ENCODE measurements at regions not wholly inside any gene's neighbourhood (a gene's known extent, or its start where the extent isn't known, plus 50 kb on each side); places are given as distances from the start of the nearest gene placed in this dataset.
"Not testable (repeated sequence)": the region's sequence is repeated elsewhere in the genome, so short reads cannot be mapped to it uniquely, and the experiment has no call there.

DNA sequence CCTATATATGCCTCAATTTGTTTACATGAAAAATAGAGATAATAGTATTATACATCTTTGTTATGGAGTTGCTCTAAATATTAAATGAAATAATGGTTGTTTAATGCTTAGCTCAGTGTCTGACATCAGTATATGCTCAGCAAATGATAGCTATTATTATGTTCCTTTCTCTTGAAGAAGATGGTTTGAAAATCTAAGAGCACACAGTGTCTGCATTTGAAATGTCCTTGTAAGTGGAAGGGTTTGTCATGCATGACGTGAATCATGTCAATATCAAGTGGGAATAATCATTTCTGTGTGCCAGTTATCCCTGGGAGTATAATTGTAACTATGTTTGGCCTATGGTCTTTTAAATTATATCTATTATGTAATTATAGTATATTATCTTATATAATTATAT, 377.5 kb upstream of the SORCS1 start:
- DNase-seq (ENCODE audit: low spot score): no peak

DNA sequence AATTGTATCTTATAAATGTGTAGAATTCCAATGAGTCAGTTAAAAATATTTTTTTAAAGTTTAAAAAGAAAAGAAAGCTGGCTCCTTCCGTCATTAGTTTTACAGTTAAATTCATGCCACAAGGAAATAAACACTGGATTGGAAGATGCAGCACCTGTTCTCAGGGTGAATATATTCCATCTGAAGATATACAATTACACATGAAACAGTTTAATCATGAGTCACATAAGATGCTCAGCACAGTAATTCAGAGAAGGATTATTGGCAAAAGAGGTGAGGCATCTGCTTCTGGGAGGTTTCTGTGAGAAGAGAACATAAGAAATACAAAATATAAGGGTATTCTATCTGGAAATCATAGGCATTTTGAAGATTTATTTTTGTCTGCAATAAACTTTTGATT, 376.5 kb upstream of the SORCS1 start:
- no peak for DNase-seq (ENCODE audit: low spot score)

DNA sequence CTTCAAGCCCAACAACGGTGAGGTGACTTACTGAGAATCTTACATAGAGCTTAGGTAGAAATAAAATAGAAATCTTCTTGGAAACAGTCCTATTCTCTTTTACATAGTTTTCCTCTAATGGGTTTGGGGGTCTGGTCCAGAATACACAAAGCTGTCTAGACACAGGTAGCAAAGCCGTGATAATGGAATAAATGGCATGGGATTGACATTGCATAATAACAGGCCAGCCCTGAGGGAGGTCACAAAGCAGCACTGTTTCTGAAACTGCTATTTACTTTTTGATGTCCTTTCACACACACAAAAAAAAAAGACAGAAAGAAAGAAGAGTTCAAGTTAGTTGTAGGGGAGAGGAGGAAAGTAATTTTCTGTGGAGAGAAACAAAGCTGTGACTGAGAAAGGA, 364.8 kb upstream of the SORCS1 start:
- no peak for DNase-seq (ENCODE audit: low spot score)

DNA sequence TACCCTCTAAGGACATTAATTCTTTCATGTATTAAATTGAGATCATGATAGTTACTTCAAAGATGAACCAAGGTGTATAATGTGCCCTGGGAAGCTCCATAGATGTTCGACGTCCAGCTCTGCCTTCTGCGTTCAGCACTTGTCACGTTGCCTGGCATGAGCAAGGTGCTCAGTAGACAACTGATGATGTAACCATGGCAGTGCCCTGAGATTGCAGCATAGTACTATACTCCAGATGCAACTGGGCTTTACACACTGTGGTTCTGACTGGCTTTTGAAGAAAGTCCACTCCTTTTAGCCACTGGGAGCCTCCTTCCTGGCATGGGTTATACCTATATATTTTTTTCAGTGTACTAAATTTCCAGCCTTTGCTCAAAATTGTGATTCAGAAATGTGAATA, 355.8 kb upstream of the SORCS1 start:
- DNase-seq (ENCODE audit: low spot score): no peak

DNA sequence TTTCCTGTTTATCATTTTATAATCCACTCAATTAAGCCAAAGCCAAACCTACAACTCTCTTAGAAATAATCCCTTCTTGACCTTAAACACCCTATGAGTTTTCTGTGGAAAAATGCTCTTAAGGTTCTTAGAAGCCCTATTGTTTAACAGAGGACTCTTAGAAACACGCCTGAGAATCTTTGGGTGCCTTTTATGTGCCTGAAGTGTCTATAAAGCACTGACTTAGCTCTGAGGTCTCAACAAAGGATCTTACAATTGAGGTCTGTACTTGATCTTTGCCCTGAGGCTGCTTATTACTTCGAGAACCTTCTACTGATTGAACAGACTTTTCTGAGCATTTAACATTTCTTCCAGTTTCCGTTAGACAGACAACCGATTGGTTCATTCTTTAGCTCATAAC, 353.3 kb upstream of the SORCS1 start:
- DNase-seq (ENCODE audit: low spot score): no peak

DNA sequence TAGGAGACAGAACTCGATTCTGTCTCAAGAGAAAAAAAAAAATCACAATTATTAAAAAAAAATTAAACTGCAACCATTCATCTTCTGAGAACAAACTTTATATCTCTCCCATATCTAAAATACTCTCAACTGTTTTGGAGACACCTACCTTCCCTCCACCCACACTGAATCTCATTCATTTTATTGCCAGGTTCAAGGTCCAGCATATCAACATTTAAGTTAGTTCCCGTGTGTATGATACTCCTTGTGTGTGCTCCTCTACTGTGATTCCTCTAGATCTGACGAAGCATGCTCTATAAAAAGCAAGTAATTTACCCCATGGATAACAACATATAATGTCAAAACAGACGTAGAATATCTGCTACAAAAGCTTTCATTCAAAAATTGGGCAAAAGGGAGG, 351.8 kb upstream of the SORCS1 start:
- DNase-seq (ENCODE audit: low spot score): no peak

DNA sequence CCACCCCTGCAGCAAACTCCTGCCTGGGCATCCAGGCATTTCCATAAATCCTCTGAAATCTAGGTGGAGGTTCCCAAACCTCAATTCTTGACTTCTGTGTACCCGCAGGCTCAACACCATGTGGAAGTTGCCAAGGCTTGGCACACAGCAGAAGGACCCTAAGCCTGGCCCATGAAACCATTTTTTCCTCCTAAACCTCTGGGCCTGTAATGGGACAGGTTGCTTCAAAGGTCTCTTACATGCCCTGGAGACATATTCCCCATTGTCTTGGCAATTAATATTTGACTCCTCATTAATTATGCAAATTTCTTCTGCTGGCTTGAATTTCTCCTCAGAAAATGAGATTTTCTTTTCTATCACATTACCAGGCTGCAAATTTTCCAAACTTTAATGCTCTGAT, 339.5 kb upstream of the SORCS1 start:
- not testable (repeated sequence) for DNase-seq (ENCODE audit: low spot score)

DNA sequence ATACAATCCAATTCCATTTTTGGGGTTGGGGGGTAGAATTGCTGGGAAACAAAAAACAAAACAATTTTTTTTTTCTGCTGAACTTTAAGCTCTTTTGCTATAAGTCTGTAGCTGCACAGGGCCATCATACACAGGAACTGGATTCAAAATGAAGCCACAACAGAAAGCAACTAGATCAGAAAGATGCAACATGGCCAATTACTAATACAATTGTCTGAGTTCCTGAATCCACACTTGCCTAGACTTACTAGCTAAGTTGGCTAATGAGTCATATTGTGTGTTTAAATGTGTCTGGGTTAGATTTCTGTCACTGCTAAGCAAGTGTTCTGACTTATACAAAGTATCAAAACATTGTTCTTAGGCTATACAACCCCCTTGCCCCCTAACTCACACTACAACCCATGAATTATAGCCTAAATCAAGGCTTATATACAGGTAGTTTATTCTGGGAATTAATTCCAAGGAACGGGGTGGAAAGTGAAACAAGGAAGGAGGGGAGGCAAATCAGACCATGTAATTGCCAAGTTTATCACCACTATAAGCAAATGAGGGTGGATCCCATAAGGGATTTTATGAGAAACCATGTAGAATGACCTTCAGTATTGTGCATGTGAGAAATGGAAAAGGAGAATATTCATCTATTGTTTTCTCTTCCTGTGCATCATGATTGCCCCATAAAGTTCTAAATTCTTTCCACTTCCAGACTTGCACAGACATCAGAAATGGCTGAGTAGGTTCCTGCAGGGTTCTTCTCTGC, 337.9 kb upstream of the SORCS1 start:
- DNase-seq (ENCODE audit: low spot score): no peak

DNA sequence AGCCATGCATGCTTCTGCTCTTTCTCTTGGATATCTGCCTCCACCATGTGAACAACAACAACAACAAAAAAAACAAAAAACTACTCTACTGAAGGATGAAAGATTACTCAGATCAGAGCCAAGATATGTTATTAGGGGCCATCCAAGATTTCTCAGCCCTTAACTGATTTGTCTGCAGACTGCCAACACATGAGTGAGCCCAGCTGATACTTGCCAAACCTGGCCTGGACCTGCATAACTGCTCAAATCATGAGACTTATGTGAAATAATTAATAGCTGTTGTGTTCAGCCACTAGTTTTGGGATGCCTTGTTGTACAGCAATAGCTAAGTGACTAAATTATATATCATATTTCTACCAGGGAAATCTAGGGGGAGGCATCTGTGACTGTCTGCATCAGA, 334.5 kb upstream of the SORCS1 start:
- DNase-seq (ENCODE audit: low spot score): no peak

DNA sequence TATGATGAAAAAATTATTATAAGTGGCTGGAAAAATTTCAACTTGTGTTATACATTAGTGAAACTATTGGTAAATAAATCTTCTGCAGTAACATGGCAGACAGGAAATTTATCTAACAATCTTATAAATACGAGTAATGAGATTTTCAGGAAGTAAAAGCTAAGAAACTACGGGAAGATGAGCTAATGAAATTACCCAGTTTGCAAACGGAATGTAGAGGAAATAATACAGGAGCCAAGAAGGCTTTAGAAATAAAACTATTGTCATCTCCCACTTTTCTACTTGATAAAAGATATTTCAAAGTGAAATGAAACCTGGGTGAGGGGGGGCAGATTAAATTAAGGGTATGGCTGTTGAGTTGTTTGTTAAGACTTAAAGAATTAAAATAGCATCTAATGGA, 332.5 kb upstream of the SORCS1 start:
- no peak for DNase-seq (ENCODE audit: low spot score)

DNA sequence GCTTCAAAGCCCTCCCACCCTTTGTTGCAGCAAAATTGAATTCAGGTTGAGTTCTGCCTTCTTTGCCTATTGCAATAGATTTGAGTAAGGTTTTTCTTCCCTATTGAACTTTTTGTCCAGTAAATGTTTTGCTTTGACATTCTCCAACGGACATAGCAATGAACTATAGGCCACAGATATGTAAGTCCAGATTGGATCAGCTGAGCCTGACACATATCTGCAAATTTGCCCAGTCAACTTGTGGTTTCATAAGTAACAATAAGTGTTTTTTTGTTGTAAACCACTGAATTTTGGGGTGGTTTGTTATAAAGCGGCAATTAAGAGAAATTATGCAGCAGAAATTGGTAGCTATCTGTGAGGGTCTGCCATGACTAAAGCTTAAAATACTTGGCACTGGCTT, 332.1 kb upstream of the SORCS1 start:
- DNase-seq (ENCODE audit: low spot score): no peak

DNA sequence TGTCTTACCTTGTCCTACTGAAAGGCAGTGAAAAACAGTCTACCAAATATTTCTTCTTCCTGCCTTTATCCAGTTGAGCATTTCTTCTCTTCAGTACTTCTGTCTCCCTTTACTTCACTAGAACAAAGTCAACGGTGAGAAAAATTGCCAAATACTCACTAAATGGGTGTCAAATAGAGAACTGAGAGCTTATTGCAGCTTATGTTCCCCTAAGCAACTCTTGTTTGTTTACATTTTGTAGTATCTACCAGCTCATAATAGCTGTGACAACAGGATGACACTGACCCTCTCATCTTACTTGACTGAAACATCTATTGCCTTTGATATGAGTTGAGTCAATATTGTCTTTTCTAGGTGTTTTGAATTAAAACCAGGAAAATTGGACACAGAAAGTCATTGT, 327.9 kb upstream of the SORCS1 start:
- DNase-seq (ENCODE audit: low spot score): no peak

DNA sequence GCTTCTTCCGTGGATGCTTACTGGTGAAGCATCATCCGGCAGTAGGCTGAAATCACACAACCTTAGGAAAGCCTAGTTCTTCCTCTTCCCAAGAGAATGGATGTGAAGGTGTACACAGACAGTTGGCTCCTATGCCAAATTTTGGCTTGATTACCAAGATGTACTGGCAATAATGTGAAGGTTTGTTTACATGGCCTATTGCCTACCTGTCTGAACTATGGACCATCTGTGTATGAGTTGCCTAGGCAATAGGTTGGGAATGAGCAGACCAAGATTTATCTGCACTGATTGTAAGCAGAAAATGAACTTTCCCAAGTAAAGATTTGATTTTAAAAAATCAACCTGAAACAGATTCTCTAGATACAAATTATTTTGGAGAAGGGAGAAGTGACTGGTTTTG, 325.9 kb upstream of the SORCS1 start:
- DNase-seq (ENCODE audit: low spot score): no peak

DNA sequence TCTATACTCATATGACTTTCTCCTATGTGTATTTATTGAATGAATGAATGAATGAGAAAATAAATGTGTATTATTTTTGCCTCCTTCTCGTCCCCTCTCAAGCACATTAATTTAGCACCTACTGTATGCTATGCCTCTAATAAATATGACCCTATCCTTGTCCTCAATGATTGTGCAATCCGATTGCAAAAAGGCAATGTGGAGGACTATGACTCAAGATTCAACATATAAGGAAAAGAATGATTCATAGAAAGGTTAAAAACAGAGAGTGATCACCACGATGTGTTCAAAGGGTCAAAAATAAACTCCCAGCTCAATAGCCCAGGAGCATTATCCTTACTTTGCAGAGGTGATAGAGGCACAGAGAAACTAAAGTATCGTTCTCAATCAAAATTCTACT, 322.8 kb upstream of the SORCS1 start:
- no peak for DNase-seq (ENCODE audit: low spot score)

DNA sequence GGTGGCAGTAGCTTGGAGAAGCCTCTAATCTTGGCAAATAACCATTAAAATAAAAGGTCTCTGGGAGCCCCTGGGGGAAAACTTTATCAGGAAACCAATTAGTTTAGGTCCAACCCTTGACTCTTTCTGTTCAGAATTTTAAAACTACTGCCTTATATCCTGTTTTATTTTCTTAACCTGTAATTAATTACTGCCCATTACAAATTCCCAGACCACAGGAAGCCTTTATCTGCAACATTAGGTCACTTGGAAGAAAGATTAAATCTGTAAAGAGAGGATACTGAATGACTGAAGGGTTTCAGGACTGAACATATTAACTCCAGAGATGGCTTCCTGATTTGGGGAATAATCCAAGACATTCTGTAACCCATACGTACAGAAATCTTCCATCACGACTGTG, 320.5 kb upstream of the SORCS1 start:
- DNase-seq (ENCODE audit: low spot score): no peak

DNA sequence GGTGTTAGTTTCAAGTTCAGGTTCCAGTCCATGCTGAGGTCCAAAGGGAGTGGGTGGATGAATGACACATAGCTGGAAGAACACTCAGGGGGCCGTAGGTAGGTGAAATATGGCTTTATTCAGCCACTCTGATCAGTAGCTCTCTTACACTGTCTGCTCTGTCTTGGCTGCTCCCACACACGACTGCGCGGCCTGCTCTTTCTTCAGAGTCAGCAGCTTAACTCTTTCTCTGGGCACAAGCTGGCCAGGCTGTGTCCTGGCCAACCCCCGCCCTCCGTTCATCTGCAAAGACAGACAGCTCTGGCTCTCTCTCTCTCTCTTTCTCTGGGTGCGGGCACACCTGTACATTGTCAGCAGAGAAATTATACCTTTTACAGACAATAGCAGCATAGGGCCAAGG, 317.4 kb upstream of the SORCS1 start:
- no peak for DNase-seq (ENCODE audit: low spot score)

DNA sequence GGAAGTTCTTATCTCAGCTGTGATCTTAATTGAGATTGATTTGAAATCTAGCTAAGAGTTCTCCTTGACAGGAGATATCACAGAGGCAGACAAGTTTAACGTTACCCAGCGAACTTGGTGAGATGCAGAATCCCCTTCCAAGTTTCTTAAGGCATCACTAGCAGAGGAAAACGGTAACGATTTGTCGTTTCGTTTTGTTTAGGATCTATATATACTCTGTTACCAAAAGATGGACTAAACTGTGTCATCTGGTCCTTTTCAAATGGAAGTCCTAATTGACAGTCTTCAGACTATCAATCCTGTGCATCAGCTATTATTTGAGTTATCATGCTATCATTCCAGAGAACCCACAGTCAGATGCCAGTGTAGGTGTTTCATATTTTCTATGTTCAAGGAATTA, 316.7 kb upstream of the SORCS1 start:
- no peak for DNase-seq (ENCODE audit: low spot score)

DNA sequence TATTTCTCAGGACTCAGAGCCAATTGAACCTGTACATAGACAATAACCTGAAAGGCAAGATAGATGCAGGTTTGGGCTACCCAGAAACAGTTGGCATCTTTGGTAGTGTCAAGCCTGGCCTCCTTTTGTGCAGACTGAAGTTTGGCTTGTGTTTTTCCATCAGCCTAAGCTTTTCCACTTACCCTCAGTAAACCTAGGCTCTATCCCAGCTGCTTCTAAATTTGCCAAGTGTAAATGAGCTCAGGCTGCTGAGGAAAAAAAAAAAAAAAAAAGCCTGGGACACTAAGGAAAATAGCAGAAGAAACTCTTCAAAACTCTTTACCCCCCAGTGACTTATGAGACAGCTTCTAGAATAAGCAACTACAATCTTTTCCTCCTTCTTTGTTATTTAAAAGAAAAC, 316.3 kb upstream of the SORCS1 start:
- DNase-seq (ENCODE audit: low spot score): no peak

DNA sequence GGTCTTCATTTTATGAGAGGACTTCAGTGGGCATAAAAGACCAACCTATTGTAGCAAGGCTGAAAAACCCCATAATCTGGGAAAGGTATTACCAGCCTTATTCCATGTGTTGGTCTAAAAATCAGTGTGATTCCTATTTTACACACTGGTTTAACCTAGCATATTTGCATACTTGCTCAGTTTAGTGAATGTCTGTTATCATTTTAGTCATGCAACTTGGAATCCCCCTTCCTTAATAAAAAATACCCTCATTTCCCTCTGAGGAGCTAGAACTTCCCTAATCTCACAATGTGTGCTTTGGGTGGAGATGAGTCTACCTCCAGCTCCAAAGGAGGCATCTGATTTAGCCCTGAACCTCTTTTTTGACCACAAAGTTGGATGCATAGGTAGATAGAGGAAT, 312.8 kb upstream of the SORCS1 start:
- DNase-seq (ENCODE audit: low spot score): no peak

DNA sequence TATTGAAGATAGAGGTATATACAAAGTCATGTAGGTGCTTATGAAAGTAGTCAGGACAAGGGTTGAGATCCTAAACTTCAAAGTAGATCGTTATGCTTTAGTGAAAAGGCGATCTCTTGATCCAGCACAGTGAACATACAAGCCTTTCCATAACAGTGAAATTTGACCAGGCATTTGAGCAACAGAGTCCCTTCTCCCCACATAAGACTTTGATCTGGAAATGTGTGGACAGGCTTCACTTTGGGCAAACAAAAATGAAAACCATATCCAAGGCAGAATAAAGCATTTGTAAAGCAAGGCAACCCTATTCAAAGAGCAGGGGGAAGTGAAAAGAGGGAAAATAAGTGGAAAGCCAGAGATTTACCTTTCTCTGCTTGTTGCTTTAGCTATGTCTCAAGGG, 311.9 kb upstream of the SORCS1 start:
- no peak for DNase-seq (ENCODE audit: low spot score)

DNA sequence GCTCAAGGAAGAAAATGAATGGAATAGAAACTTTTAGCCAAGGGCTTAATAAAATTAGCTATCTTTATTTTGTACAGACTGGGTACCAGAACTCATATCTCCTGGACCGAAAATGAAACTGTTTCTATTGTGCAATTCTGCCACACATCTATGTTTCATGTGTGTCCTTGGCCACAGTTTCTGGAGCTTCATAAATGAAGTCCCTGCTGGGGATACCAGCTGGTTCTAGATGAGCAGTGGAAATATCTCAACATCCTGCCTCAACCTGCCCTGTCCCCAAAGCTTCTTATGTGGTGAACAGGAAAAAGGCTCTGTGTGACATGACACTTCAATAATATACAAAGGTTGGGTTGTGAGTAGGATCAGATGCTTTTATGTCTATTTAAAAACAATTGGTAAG, 310.1 kb upstream of the SORCS1 start:
- no peak for DNase-seq (ENCODE audit: low spot score)

DNA sequence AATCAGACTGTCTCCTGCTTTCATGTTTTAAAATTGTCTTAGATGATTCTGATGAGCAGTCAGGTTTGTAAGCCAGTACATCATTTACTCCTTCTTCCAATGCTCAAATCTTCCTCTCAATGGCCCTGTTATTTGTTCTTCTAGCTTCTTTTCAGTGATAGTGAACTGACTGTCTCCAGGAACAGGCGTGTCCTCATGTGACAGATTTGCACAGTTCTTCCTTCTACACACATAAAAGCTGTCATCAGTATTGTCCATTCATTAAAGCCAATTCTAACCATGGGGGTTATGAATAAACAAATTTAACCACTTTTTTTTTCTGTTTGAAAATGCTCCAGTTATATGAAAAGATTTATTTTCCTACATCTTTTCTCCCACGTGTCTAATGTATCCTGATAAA, 308.7 kb upstream of the SORCS1 start:
- no peak for DNase-seq (ENCODE audit: low spot score)

DNA sequence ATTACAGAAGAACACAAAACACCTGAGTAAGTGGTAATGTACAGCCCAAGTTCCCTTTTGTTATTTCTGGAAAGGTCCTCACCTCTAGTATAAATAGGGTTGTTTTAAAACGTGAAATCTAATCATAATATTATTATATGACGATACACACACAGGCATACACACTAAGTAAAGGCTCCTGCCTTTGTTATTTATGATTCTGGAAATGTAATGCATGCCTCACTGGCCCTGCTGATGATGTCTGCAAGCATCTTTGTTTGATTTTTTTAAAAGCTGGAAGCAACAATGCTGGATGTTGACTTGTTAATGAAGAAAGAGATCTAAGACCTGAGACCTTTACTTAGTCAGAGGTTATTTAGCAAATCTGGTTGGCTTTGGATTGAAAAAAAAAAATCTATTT, 307.4 kb upstream of the SORCS1 start:
- no peak for DNase-seq (ENCODE audit: low spot score)

DNA sequence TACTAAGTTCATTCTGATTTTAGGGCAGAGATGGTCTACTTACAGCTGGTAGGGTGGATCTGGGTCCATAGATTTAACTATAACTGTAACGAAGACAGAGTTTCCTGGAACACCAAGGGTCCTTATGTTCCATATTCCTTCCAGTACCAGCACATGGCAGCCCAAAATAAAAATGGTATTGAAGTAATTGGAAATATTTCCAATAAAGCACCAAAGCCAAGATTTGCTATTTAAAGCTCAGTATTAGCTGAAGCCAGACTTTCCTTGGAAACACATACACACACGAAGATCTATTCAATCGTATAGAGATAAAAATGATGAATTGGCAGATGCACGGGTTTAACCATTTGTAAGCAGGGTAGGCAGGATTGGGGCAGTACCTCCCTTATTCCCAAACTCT, 289.1 kb upstream of the SORCS1 start:
- no peak for DNase-seq (ENCODE audit: low spot score)

DNA sequence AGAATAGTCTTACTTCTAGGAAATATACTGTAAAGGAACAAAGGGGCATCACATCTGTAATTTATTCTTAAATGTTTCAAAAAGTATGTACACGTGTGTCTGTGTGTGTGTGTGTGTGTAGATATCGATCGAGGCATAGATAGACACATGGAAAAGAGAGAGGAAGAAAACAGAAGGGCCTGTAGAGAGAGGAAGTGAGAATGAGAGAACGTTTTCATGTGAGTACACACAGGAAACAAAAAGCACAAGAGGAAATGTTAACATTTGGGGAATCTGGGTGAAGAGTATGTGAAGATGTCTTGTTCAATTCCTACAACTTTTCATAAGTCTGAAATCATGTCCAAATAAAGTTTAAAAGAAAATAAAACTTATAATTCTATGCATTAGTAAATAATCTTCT, 286.5 kb upstream of the SORCS1 start:
- no peak for DNase-seq (ENCODE audit: low spot score)
